Peyer's patch (tissue), 4 donors: ENCODE measurements at regions not wholly inside any gene's neighbourhood (a gene's known extent, or its start where the extent isn't known, plus 50 kb on each side); places are given as distances from the start of the nearest gene placed in this dataset.

Experiments used
- DNase-seq, 3 donors: peaks; one replicate each; pipeline ENCODE4 v3.0.0-alpha.2; 2017 to 2019
- H3K27ac ChIP-seq, 4 donors: fragments of 200-600 bp; sonication (generic); one replicate each; pipeline ENCODE4 v1.5.1; 2016 to 2019
- H3K27me3 ChIP-seq, 2 donors: fragments of 200-600 bp; sonication (generic); one replicate each; pipeline ENCODE4 v1.5.1; 2019
- H3K36me3 ChIP-seq, 3 donors: fragments of 200-600 bp; sonication (generic); one replicate each; pipeline ENCODE4 v1.5.1; 2016 to 2019
- H3K4me1 ChIP-seq, 4 donors: fragments of 200-600 bp; sonication (generic); one replicate each; pipeline ENCODE4 v1.5.1; 2016 to 2019
- H3K4me3 ChIP-seq, 4 donors: fragments of 200-600 bp; sonication (generic); 1 replicate in 3 of 4; 2 replicates in 1 of 4; pipeline ENCODE4 v1.5.1; 2016 to 2019; ENCODE audit warnings: mild to moderate bottlenecking in 1 of 4
- H3K9me3 ChIP-seq, 4 donors: fragments of 200-600 bp; sonication (generic); one replicate each; pipeline ENCODE4 v1.5.1; 2016 to 2019; ENCODE audit warnings: mild to moderate bottlenecking in 1 of 4
- CTCF ChIP-seq, 6 experiments: fragments of 450-650 bp in 4 of 6; fragments of 200-600 bp in 2 of 6; sonication (generic) in 1 of 6; IDR thresholded peaks; one replicate each; pipeline ENCODE4 v1.5.1; 2017 to 2019; ENCODE audit warnings: antibody characterized with exemption in 6 of 6, mild to moderate bottlenecking in 3 of 6, moderate library complexity in 1 of 6
- POLR2A ChIP-seq, 2 donors: fragments of 450-650 bp; IDR thresholded peaks; one replicate each; pipeline ENCODE4 v1.5.1; 2017; ENCODE audit warnings: antibody characterized with exemption in 2 of 2, mild to moderate bottlenecking in 2 of 2, moderate library complexity in 2 of 2

DNA sequence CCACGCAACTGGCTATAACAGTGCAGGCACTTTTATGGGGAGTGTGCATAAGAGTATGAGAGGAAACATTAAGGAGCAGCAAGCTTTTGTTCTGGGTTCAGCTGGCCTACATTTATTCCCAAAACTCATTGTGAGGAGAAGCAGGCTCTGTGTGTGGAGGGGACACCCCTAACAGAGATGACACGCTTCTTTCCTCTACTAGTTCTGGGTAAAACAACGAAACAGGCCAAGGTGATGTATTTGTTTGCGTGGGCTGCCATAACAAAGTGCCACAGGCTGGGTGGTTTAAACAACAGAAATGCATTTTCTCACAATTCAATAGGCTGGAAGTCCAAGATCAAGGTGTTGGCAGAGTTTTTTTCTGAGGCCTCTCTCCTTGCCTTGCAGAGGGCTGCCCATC lies 488.6 kb downstream of the MID1IP1 start:
- TF ChIP-seq POLR2A (IDR thresholded peaks at IDR 0.05) (no peak), CTCF (IDR thresholded peaks at IDR 0.05) (no peak)
- DNase-seq: no peak
- Histone ChIP-seq H3K27ac (no peak overlapping the region), H3K4me3 (no peak overlapping the region), H3K4me1 (no peaks in the 10 kb centered on the region), H3K27me3 (no peaks in the 10 kb centered on the region), H3K36me3 (no peaks in the 10 kb centered on the region), H3K9me3 (no peaks in the 10 kb centered on the region)

DNA sequence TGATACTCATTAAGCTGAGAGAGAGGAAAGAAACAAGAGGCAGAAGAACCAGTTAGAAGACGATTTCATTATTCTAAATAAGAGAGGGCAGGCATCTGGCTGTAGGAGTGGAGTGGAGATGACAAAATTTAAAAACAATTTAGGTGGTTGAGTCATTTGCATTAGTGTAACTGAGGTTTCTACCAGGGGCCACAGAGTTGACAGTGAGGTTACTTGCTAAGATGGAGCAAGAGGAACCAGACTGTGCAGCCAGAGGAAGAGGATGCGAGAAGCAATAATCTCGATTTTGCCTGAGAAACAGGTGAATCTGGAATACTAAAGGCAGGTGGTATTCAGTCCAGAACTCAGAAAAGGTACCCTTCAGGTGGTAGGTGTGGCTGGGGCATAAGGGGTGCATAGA lies 491.9 kb downstream of the MID1IP1 start:
- no peaks in the 10 kb centered on the region for H3K27me3 ChIP-seq
- no peaks in the 10 kb centered on the region for H3K4me1 ChIP-seq
- no peak for TF ChIP-seq POLR2A (IDR thresholded peaks at IDR 0.05)
- no peak for TF ChIP-seq CTCF (IDR thresholded peaks at IDR 0.05)
- no peaks in the 10 kb centered on the region for H3K36me3 ChIP-seq
- H3K9me3 ChIP-seq: no peaks in the 10 kb centered on the region
- H3K27ac ChIP-seq: no peak overlapping the region
- H3K4me3 ChIP-seq: no peak overlapping the region
- DNase-seq: no peak

DNA sequence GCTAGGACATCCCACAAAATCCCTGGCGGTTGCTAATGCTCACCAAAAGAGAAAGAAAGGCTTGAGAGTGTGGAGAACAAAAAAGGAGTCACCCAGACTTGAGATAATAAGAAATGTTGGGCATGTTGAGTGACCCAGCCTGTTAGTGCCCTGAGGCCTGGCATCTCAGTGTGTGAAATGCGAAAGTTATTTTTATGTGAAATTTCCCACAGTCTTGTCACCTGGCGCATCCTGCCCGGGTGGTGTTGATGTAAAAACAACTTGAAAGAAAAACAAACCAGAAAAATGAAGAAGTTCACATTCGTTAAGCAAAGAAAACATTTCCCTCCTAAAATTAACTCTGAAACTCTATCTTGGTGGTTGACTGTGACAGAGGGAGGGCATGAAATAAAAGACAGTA lies 495.2 kb downstream of the MID1IP1 start:
- no peaks in the 10 kb centered on the region for H3K36me3 ChIP-seq
- no peaks in the 10 kb centered on the region for H3K27me3 ChIP-seq
- TF ChIP-seq POLR2A (IDR thresholded peaks at IDR 0.05) (no peak), CTCF (IDR thresholded peaks at IDR 0.05) (no peak)
- H3K4me1 ChIP-seq: no peaks in the 10 kb centered on the region
- no peak overlapping the region for H3K4me3 ChIP-seq
- H3K27ac ChIP-seq: no peak overlapping the region
- DNase-seq: no peak
- H3K9me3 ChIP-seq: no peaks in the 10 kb centered on the region

DNA sequence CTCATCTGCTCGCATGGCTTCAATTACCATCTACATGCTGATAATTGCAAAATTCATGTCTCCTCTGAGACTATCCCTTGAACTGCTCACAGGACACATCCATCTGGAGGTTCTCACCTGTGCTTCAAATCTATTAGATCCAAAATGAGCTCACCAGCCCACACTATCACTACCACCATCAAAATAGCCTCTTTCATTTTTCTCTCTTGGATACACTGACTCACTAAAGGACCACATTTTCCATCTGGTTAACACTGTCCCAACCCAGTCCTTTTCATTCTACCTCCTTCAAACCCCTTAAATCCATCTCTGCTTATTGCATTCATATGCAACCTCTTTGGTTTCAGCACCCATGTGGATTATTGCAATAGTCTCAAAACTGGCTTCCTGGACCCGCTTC lies 497.6 kb downstream of the MID1IP1 start:
- H3K4me3 ChIP-seq: no peak overlapping the region
- H3K9me3 ChIP-seq: peaks cover 0 to 5% (median 0%) of the 10 kb centered on the region in 4 donors
- H3K36me3 ChIP-seq: no peaks in the 10 kb centered on the region
- no peaks in the 10 kb centered on the region for H3K4me1 ChIP-seq
- no peak for DNase-seq
- TF ChIP-seq POLR2A (IDR thresholded peaks at IDR 0.05) (no peak), CTCF (IDR thresholded peaks at IDR 0.05) (no peak)
- no peaks in the 10 kb centered on the region for H3K27me3 ChIP-seq
- no peak overlapping the region for H3K27ac ChIP-seq

GRCh38 chrX:39299615-39300014 lies 498.4 kb downstream of the MID1IP1 start:
- Histone ChIP-seq H3K27ac (no peak overlapping the region), H3K4me1 (no peaks in the 10 kb centered on the region), H3K36me3 (no peaks in the 10 kb centered on the region), H3K4me3 (no peak overlapping the region), H3K9me3 (peaks cover 0 to 5% (median 0%) of the 10 kb centered on the region in 4 donors), H3K27me3 (no peaks in the 10 kb centered on the region)
- DNase-seq: no peak
- TF ChIP-seq POLR2A (IDR thresholded peaks at IDR 0.05): no peak
- TF ChIP-seq CTCF (IDR thresholded peaks at IDR 0.05): no peak

DNA sequence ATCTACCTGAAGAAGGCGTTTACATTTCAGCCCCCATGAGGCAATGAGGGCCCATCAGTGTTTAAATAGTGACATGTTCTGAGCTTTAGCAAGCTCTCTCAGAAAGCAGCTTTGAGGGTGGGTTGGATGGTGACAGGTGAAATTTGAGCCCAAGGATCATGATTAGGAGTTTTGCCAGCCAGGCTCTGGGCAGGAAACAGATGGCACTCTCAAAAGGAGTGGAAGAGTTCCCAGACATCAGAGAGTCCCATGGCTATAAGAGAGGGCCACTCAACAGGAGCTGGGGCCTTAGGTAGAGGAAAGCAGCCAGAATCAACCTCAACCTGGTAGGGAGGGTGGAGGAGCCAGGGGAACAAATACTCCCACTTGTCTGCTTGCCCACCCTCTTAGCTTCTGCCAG lies 499.8 kb downstream of the MID1IP1 start:
- H3K4me1 ChIP-seq: no peaks in the 10 kb centered on the region
- TF ChIP-seq POLR2A (IDR thresholded peaks at IDR 0.05) (no peak), CTCF (IDR thresholded peaks at IDR 0.05) (no peak)

More for the DNA sequence above, 499.8 kb downstream of the MID1IP1 start:
- no peaks in the 10 kb centered on the region for H3K27me3 ChIP-seq
- no peaks in the 10 kb centered on the region for H3K36me3 ChIP-seq
- peaks cover 0 to 5% (median 0%) of the 10 kb centered on the region in 4 donors for H3K9me3 ChIP-seq
- no peak overlapping the region for H3K4me3 ChIP-seq
- no peak for DNase-seq
- no peak overlapping the region for H3K27ac ChIP-seq
